ENCODE measurements at regions not wholly inside any gene's neighbourhood (a gene's known extent, or its start where the extent isn't known, plus 50 kb on each side); places are given as distances from the start of the nearest gene placed in this dataset.

- no peak for DNase-seq (ENCODE audit: low read depth)
- TF ChIP-seq CTCF (IDR thresholded peaks at IDR 0.05; ENCODE audit: insufficient read depth, low read depth, low read length) = no peak
- Histone ChIP-seq H3K4me3 (ENCODE audit: low read depth, low read length) (no peak overlapping the region), H3K27me3 (ENCODE audit: control insufficient read depth, insufficient read depth, low read length) (no peaks in the 10 kb centered on the region; the same call in 1 of the 2 replicates), H3K36me3 (ENCODE audit: control insufficient read depth, insufficient read depth, low read length) (no peaks in the 10 kb centered on the region)
- CTCF ChIA-PET = interaction anchor here (1.2 kb wide), 1 partner anchor 92 kb away, joined by 3 read pairs; no protein-coding TSS in a partner anchor
- POLR2A ChIA-PET = no interaction called here
These were observed 76.3 kb upstream of the PCSK1 start for GRCh38 chr5:96509316-96509715.

DNA sequence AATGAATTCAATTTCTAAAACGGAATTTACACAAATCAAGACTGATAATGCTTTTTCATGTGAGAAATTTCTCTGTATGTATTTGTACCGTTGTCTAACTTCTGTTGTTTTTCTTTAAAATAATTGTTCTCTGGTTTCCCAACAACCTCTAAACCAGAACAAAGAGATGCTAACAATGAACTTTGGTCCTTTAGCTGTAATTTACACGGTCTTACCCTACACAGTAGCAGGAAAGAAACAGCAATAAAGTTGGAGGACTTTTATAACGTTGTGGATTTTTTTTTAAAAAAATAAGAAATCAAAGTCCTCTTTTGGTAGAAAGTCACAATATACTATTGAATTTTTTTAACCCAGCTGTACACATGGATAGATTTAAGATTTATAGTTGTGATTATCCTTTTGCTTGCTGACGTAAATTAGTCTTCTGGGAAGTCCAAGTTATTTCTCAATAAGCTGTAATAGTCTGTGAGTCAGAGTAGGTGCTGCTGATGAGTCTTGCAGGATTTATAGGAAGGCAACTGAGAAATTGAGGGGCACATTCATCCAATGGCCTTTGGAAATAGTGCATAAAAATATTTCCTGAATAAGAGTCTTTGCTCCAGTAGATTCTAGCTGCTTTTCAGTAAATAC, 76.8 kb upstream of the PCSK1 start:
- H3K4me3 ChIP-seq (ENCODE audit: low read depth, low read length) = no peak overlapping the region
- DNase-seq (ENCODE audit: low read depth) = peak; percentile 89
- H3K36me3 ChIP-seq (ENCODE audit: control insufficient read depth, insufficient read depth, low read length) = no peaks in the 10 kb centered on the region
- TF ChIP-seq CTCF (IDR thresholded peaks at IDR 0.05; ENCODE audit: insufficient read depth, low read depth, low read length) = no peak
- ChIA-PET CTCF (interaction anchor here (1.2 kb wide), 1 partner anchor 91 kb away, joined by 3 read pairs; no protein-coding TSS in a partner anchor), POLR2A (no interaction called here)
- H3K27me3 ChIP-seq (ENCODE audit: control insufficient read depth, insufficient read depth, low read length) = no peaks in the 10 kb centered on the region; the same call in 1 of the 2 replicates

- no peak for DNase-seq (ENCODE audit: low read depth)
- Histone ChIP-seq H3K36me3 (ENCODE audit: control insufficient read depth, insufficient read depth, low read length) (no peaks in the 10 kb centered on the region), H3K27me3 (ENCODE audit: control insufficient read depth, insufficient read depth, low read length) (peaks cover 1% of the 10 kb centered on the region; the same call in 1 of the 2 replicates), H3K4me3 (ENCODE audit: low read depth, low read length) (no peak overlapping the region)
- ChIA-PET POLR2A (no interaction called here), CTCF (interaction anchor here (0.7 to 1.7 kb wide), 3 partner anchors 62 to 172 kb away, joined by 3 to 5 read pairs (median 4); no protein-coding TSS in a partner anchor)
- TF ChIP-seq CTCF (IDR thresholded peaks at IDR 0.05; ENCODE audit: insufficient read depth, low read depth, low read length) = no peak
These were observed 83.6 kb upstream of the PCSK1 start for GRCh38 chr5:96516631-96517071.

DNA sequence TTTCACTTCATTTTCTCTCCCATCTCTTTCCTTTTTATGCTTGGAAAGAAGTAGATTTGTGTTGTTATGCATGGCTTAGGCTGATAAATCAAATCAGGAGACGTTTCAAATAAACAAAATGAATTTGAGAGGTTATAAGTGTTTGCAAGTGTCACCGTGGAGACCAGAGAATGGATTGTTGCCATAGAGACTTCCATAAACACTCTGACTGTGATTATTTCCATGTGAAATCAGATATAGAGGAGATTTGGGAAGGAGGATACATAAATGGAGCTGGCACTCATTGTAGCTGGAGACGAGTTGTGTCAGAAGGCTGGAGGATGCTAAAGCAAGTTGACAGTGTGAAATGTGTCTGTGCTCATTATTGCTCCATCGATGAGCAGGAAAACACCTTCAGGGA, 84.2 kb upstream of the PCSK1 start:
- ChIA-PET CTCF (interaction anchor here (1.1 to 1.7 kb wide), 3 partner anchors 11 to 172 kb away, joined by 3 to 5 read pairs (median 5); no protein-coding TSS in a partner anchor), POLR2A (no interaction called here)
- H3K27me3 ChIP-seq (ENCODE audit: control insufficient read depth, insufficient read depth, low read length) = peaks cover 1% of the 10 kb centered on the region; the same call in 1 of the 2 replicates
- DNase-seq (ENCODE audit: low read depth) = no peak
- TF ChIP-seq CTCF (IDR thresholded peaks at IDR 0.05; ENCODE audit: insufficient read depth, low read depth, low read length) = no peak
- H3K4me3 ChIP-seq (ENCODE audit: low read depth, low read length) = no peak overlapping the region
- H3K36me3 ChIP-seq (ENCODE audit: control insufficient read depth, insufficient read depth, low read length) = no peaks in the 10 kb centered on the region

DNA sequence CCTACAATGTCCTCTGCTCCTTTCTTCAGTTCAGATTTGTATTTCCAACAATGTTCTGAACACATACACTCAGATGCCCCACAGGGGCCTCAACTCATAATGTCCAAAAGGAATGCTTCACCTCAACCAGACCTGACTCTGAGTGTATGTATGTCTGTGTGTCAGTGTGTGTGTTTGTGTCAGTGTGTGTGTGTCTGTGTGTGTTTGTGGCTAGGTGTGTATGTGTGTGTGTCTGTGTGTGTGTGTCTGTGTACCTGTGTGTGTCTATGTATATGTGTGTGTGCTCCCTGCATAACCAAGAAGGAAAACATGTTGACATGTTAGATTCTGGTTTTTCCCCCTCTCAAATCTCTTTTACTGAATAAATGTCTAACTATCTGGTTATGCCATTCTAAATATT, 87.3 kb upstream of the PCSK1 start:
- Histone ChIP-seq H3K27me3 (ENCODE audit: control insufficient read depth, insufficient read depth, low read length) (peaks cover 1% of the 10 kb centered on the region; the same call in 1 of the 2 replicates), H3K4me3 (ENCODE audit: low read depth, low read length) (no peak overlapping the region), H3K36me3 (ENCODE audit: control insufficient read depth, insufficient read depth, low read length) (no peaks in the 10 kb centered on the region)
- DNase-seq (ENCODE audit: low read depth) = no peak
- ChIA-PET POLR2A (no interaction called here), CTCF (no interaction called here)
- no peak for TF ChIP-seq CTCF (IDR thresholded peaks at IDR 0.05; ENCODE audit: insufficient read depth, low read depth, low read length)

Data from BJ (cell line).